Endothelial cell of umbilical vein (primary cell): ENCODE measurements at regions not wholly inside any gene's neighbourhood (a gene's known extent, or its start where the extent isn't known, plus 50 kb on each side); places are given as distances from the start of the nearest gene placed in this dataset.

Experiments
- BruUV-seq: library from RNA; stranded (reverse); fragments of 400-500 nt; replicated peaks from 2 replicates; lab custom pipeline; 2021; lab: Mats Ljungman, UMichigan
- CTCF ChIA-PET: fragments of 300-600, 350-600 bp; sonication (Branson Sonifier 250); formaldehyde crosslinking; loops from one replicate; lab custom pipeline; 2021; ENCODE audit warnings: antibody characterized with exemption, inconsistent platforms; lab: Charles Lee
- POLR2A ChIA-PET: fragments of 300-600, 350-600 bp; sonication (Branson Sonifier 250); formaldehyde crosslinking; loops from one replicate; lab custom pipeline; 2021; ENCODE audit warnings: antibody characterized with exemption, inconsistent platforms; lab: Charles Lee
- DNase-seq: peaks from one replicate; pipeline ENCODE4 v3.0.0-alpha.2; 2011; ENCODE audit warnings: low read depth, low spot score
- FAIRE-seq: peaks from 2 replicates; lab custom pipeline; 2011; peaks lifted over from hg19 to GRCh38; lab: Jason Lieb, UNC
- H2AFZ ChIP-seq: 2 replicates; pipeline ENCODE4 v1.6.0; 2012; ENCODE audit warnings: low read depth, low read length, control low read depth, inconsistent platforms
- H3K27ac ChIP-seq: 2 replicates; pipeline ENCODE4 v1.5.1; 2011; ENCODE audit warnings: low read depth, mild to moderate bottlenecking, control low read depth, low read length, moderate library complexity; ENCODE audit not compliant: insufficient read depth
- H3K27me3 ChIP-seq, 2 experiments: 2 replicates each; pipeline versions ENCODE4 v1.6.0 to v1.6.1; 2011; ENCODE audit warnings: low read length in 2 of 2, mixed read lengths in 1 of 2; ENCODE audit not compliant: control insufficient read depth in 2 of 2, insufficient read depth in 2 of 2
- H3K36me3 ChIP-seq, 2 experiments: 2 replicates in 1 of 2; 3 replicates in 1 of 2; pipeline ENCODE4 v1.5.1; 2011; ENCODE audit warnings: low read length in 2 of 2, mild to moderate bottlenecking in 1 of 2, moderate library complexity in 1 of 2; ENCODE audit not compliant: control insufficient read depth in 2 of 2, insufficient read depth in 2 of 2; ENCODE audit errors: extremely low read depth in 1 of 2
- H3K4me1 ChIP-seq: 3 replicates; pipeline ENCODE4 v1.5.1; 2011; ENCODE audit warnings: mild to moderate bottlenecking, low read length; ENCODE audit not compliant: control insufficient read depth, insufficient read depth; ENCODE audit errors: extremely low read depth
- H3K4me2 ChIP-seq: 2 replicates; pipeline ENCODE4 v1.6.1; 2011; ENCODE audit warnings: low read length, control low read depth, mixed read lengths; ENCODE audit not compliant: insufficient read depth
- H3K4me3 ChIP-seq, 3 experiments: fragments of 200-600 bp in 1 of 3; sonication (generic), shearing (Covaris generic) in 1 of 3; replicated peaks in 1 of 3; 2 replicates each; pipeline ENCODE4 v1.5.1; 2011 to 2016; ENCODE audit warnings: control low read depth in 3 of 3, low read length in 3 of 3, mild to moderate bottlenecking in 2 of 3, inconsistent platforms in 1 of 3, low read depth in 1 of 3, moderate library complexity in 1 of 3; ENCODE audit not compliant: insufficient read depth in 1 of 3
- H3K79me2 ChIP-seq: 2 replicates; pipeline ENCODE4 v1.6.0; 2012; ENCODE audit warnings: low read length, inconsistent platforms; ENCODE audit not compliant: control insufficient read depth, insufficient read depth
- H3K9ac ChIP-seq: replicated peaks from 2 replicates; pipeline ENCODE3; 2011; ENCODE audit warnings: low read length, control low read depth; ENCODE audit not compliant: insufficient read depth; ENCODE audit errors: extremely low read depth
- H3K9me1 ChIP-seq: replicated peaks from 3 replicates; pipeline ENCODE4 v1.6.0; 2011; ENCODE audit warnings: mild to moderate bottlenecking, low read length; ENCODE audit not compliant: control insufficient read depth, insufficient read depth; ENCODE audit errors: extremely low read depth
- H3K9me3 ChIP-seq: replicated peaks from 2 replicates; pipeline ENCODE4 v1.5.1; 2012; ENCODE audit warnings: low read length, inconsistent platforms; ENCODE audit not compliant: control insufficient read depth, insufficient read depth
- H4K20me1 ChIP-seq: replicated peaks from 2 replicates; pipeline ENCODE3; 2011; ENCODE audit warnings: mild to moderate bottlenecking, low read length; ENCODE audit not compliant: control insufficient read depth, insufficient read depth; ENCODE audit errors: extremely low read depth
- CTCF ChIP-seq, 2 donors: IDR thresholded peaks; 1 replicate in 1 of 2; 2 replicates in 1 of 2; pipeline ENCODE4 v1.5.1; 2011; ENCODE audit warnings: low read length in 2 of 2, mild to moderate bottlenecking in 2 of 2, moderate library complexity in 2 of 2, control low read depth in 1 of 2, inconsistent platforms in 1 of 2, low read depth in 1 of 2; ENCODE audit not compliant: insufficient read depth in 1 of 2; ENCODE audit errors: extremely low read depth in 1 of 2
- EZH2 ChIP-seq: IDR thresholded peaks from 2 replicates; pipeline ENCODE4 v1.6.1; 2012; ENCODE audit warnings: borderline replicate concordance, low read depth, mild to moderate bottlenecking, moderate library complexity, low read length, inconsistent platforms; ENCODE audit not compliant: severe bottlenecking
- FOS ChIP-seq: IDR thresholded peaks from 2 replicates; pipeline ENCODE4 v1.6.1; 2011; ENCODE audit warnings: mild to moderate bottlenecking, low read length, moderate library complexity, borderline replicate concordance; ENCODE audit not compliant: insufficient read depth
- GATA2 ChIP-seq: IDR thresholded peaks from 2 replicates; pipeline ENCODE4 v1.7.0; 2011; ENCODE audit warnings: low read depth, mild to moderate bottlenecking, moderate library complexity, mixed read lengths, low read length; ENCODE audit not compliant: insufficient read length, insufficient read depth
- JUN ChIP-seq: IDR thresholded peaks from 2 replicates; pipeline ENCODE4 v1.6.1; 2011; ENCODE audit warnings: borderline replicate concordance, low read depth; ENCODE audit not compliant: insufficient read length, insufficient read depth
- MAX ChIP-seq: IDR thresholded peaks from 2 replicates; pipeline ENCODE4 v1.6.1; 2011; ENCODE audit not compliant: insufficient read depth, insufficient read length
- MYC ChIP-seq: IDR thresholded peaks from one replicate; pipeline ENCODE4 v1.6.1; 2011; ENCODE audit warnings: mild to moderate bottlenecking, low read depth, low read length
- POLR2A ChIP-seq: IDR thresholded peaks from 2 replicates; pipeline ENCODE4 v1.6.1; 2012; ENCODE audit warnings: low read depth, mild to moderate bottlenecking, control low read depth, low read length
- POLR2AphosphoS5 ChIP-seq: IDR thresholded peaks from 2 replicates; pipeline ENCODE4 v1.6.1; 2012; ENCODE audit warnings: low read depth, mild to moderate bottlenecking, control low read depth, low read length, moderate library complexity; ENCODE audit not compliant: insufficient read depth
- dilution Hi-C: fragments of 300-500 bp; cut with MboI; formaldehyde crosslinking; loops from one replicate; pipeline ENCODE4 v1.15.0; 2019; ENCODE audit warnings: low sequenced_read_pairs; ENCODE audit not compliant: extremely low pct_ligation_motif_present
- intact Hi-C: fragments of 100-400 bp; cut with micrococcal nuclease; formaldehyde crosslinking; loops from one replicate; pipeline ENCODE4 v1.10.0; 2022

GRCh38 chr1:58317086-58317485, 229.4 kb downstream of the OMA1 start:
- Histone ChIP-seq H3K9me1 (no peaks in the 10 kb centered on the region), H3K27me3 (no peaks in the 10 kb centered on the region), H3K4me2 (no peak overlapping the region), H3K9me3 (no peaks in the 10 kb centered on the region), H3K27ac (no peak overlapping the region), H3K79me2 (no peaks in the 10 kb centered on the region), H3K4me1 (no peaks in the 10 kb centered on the region), H2AFZ (no peak overlapping the region), H3K9ac (no peak overlapping the region), H3K36me3 (no peaks in the 10 kb centered on the region), H3K4me3 (no peak overlapping the region), H4K20me1 (no peaks in the 10 kb centered on the region)
- TF ChIP-seq MAX (no peak), MYC (no peak), GATA2 (no peak), EZH2 (no peak), POLR2A (no peak), POLR2AphosphoS5 (no peak), FOS (no peak), JUN (no peak), CTCF (IDR thresholded peaks at IDR 0.05; ENCODE audit: extremely low read depth in 1 of 2, insufficient read depth in 1 of 2, low read depth in 1 of 2, low read length in 2 of 2) (no peak)
- DNase-seq (no peak), FAIRE-seq (no peak)
- no TSS peak for BruUV-seq
- dilution Hi-C loops, result no loop called here
- ChIA-PET CTCF (no interaction called here), POLR2A (interaction anchor here (0.6 kb wide), 1 partner anchor 1620 kb away, joined by 4 read pairs; no protein-coding TSS in a partner anchor)
- intact Hi-C loops, result no loop called here
